ENCODE measurements at regions not wholly inside any gene's neighbourhood (a gene's known extent, or its start where the extent isn't known, plus 50 kb on each side); places are given as distances from the start of the nearest gene placed in this dataset.

DNA sequence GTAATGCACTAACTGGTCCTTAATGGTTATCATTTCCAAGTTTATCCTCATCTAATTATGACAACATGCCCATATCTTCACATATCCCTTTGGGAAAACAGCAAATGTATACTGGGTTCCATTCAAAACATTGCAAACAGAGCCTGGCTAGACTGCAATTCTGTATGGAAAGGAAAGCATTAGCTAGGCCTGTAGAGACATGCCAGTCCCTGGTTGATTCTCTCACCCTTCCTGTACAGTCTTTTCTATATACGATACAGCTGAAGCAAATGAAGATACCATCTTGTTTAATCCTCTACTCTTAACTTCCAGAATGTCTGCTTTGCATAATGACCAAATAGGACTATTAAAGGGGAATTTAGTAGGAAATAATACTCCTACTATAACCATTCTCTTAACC, 294.4 kb upstream of the MC4R start:
- Histone ChIP-seq H3K27me3 (replicated peaks in 1 of 7) (no peaks in the 10 kb centered on the region), H3K27ac (no peak overlapping the region), H3K4me1 (no peaks in the 10 kb centered on the region), H3K9me3 (peaks cover 0 to 9% (median 0%) of the 10 kb centered on the region in 8 donors), H3K4me3 (no peak overlapping the region), H3K36me3 (no peaks in the 10 kb centered on the region)
- no peak for DNase-seq
- WGBS, 5 donors: 83 to 94% (median 87%) methylated on average over 1 of the region's 1 CpG
- TF ChIP-seq CTCF (IDR thresholded peaks at IDR 0.05 in 8 of 11, conservative IDR thresholded peaks at IDR 0.05 in 3 of 11): no peak
- no peak for TF ChIP-seq POLR2AphosphoS5 (IDR thresholded peaks at IDR 0.05)
- no peak for TF ChIP-seq POLR2A (IDR thresholded peaks at IDR 0.05)
- intact Hi-C loops (cut with DNase I; ENCODE audit: low total_unique reads): no loop called here

DNA sequence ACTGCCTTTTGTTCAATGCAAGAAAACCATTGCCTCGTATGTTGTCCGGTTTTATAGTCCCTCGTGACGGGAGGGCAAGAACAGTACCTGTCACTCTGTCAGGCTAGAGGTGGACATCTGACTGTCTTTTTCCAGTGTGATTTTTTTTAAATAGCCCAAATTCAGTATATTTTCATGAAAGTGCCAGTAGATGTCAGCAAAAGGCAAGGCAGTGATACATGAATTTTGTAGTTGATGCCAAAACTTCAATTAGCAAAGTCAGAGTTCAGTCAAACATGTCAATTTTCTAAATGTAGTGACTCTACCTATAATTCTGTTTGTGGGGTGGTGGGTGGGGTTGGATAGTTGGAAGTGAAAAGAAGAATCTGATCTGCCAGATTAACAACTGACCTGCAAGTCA, 296.0 kb upstream of the MC4R start:
- H3K4me1 ChIP-seq: no peaks in the 10 kb centered on the region
- no peak overlapping the region for H3K27ac ChIP-seq
- TF ChIP-seq POLR2AphosphoS5 (IDR thresholded peaks at IDR 0.05) (no peak), POLR2A (IDR thresholded peaks at IDR 0.05) (no peak), CTCF (IDR thresholded peaks at IDR 0.05 in 8 of 11, conservative IDR thresholded peaks at IDR 0.05 in 3 of 11) (no peak)
- H3K27me3 ChIP-seq (replicated peaks in 1 of 7): no peaks in the 10 kb centered on the region
- no peaks in the 10 kb centered on the region for H3K36me3 ChIP-seq
- 89 to 96% (median 95%) methylated on average over 4 of the region's 4 CpGs for WGBS, 5 donors
- H3K9me3 ChIP-seq: no peaks in the 10 kb centered on the region
- intact Hi-C loops (cut with DNase I; ENCODE audit: low total_unique reads): no loop called here
- no peak overlapping the region for H3K4me3 ChIP-seq
- no peak for DNase-seq

- no peak overlapping the region for H3K27ac ChIP-seq
- TF ChIP-seq CTCF (IDR thresholded peaks at IDR 0.05 in 8 of 11, conservative IDR thresholded peaks at IDR 0.05 in 3 of 11) (no peak), POLR2AphosphoS5 (IDR thresholded peaks at IDR 0.05) (no peak), POLR2A (IDR thresholded peaks at IDR 0.05) (no peak)
- H3K4me1 ChIP-seq: no peaks in the 10 kb centered on the region
- H3K4me3 ChIP-seq: no peak overlapping the region
- no peaks in the 10 kb centered on the region for H3K9me3 ChIP-seq
- no peak for DNase-seq
- H3K36me3 ChIP-seq: no peaks in the 10 kb centered on the region
- intact Hi-C loops (cut with DNase I; ENCODE audit: low total_unique reads): no loop called here
- H3K27me3 ChIP-seq (replicated peaks in 1 of 7): no peaks in the 10 kb centered on the region
Measured at GRCh38 chr18:60669938-60670337, 297.4 kb upstream of the MC4R start.

DNA sequence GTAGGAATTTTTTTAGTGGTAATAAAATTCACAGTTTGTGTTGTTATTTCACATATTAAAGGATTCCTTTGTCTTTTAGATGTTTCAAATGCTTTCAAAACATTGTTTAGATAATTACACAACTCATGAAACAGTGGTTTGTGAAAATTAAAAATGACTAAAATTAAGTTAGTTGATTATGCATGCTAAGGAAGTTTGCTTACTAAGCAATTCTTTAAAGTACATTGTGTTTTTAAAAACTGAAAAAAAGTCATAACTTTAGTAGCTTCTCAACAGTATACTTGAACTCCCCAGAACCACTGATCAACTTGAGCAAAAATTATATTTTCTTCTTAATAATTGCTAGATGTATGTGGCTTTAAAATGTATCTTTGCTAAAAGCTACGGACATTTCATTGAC, 298.4 kb upstream of the MC4R start:
- Histone ChIP-seq H3K4me1 (no peaks in the 10 kb centered on the region), H3K36me3 (no peaks in the 10 kb centered on the region), H3K9me3 (no peaks in the 10 kb centered on the region), H3K27ac (no peak overlapping the region), H3K27me3 (replicated peaks in 1 of 7) (no peaks in the 10 kb centered on the region), H3K4me3 (no peak overlapping the region)
- intact Hi-C loops (cut with DNase I; ENCODE audit: low total_unique reads): no loop called here
- WGBS, 5 donors: 75 to 100% (median 93%) methylated on average over 1 of the region's 1 CpG
- TF ChIP-seq POLR2AphosphoS5 (IDR thresholded peaks at IDR 0.05) (no peak), POLR2A (IDR thresholded peaks at IDR 0.05) (no peak), CTCF (IDR thresholded peaks at IDR 0.05 in 8 of 11, conservative IDR thresholded peaks at IDR 0.05 in 3 of 11) (no peak)
- DNase-seq: no peak
